ENCODE measurements at regions not wholly inside any gene's neighbourhood (a gene's known extent, or its start where the extent isn't known, plus 50 kb on each side); places are given as distances from the start of the nearest gene placed in this dataset.

GRCh38 chr6:3900744-3901336 is 51.7 kb downstream of the FAM50B start:
- Histone ChIP-seq H3K9me3 (no peaks in the 10 kb centered on the region), H3K36me3 (replicated peaks) (no peaks in the 10 kb centered on the region), H3K4me1 (no peaks in the 10 kb centered on the region), H3K4me3 (no peak overlapping the region), H3K27me3 (ENCODE audit: low read depth) (no peaks in the 10 kb centered on the region)
- no peak for DNase-seq (ENCODE audit: low spot score in 2 of 2)
- in situ Hi-C loops (cut with MboI; ENCODE audit: low sequenced_read_pairs): no loop called here

GRCh38 chr6:3902871-3903648 is 53.9 kb downstream of the FAM50B start:
- Histone ChIP-seq H3K27me3 (ENCODE audit: low read depth) (no peaks in the 10 kb centered on the region), H3K9me3 (no peaks in the 10 kb centered on the region), H3K36me3 (replicated peaks) (no peaks in the 10 kb centered on the region), H3K4me3 (no peak overlapping the region), H3K4me1 (no peaks in the 10 kb centered on the region)
- in situ Hi-C loops (cut with MboI; ENCODE audit: low sequenced_read_pairs): no loop called here
- no peak for DNase-seq (ENCODE audit: low spot score in 2 of 2)

GRCh38 chr6:3904518-3904917 is 55.3 kb downstream of the FAM50B start:
- no peaks in the 10 kb centered on the region for H3K27me3 ChIP-seq (ENCODE audit: low read depth)
- no peaks in the 10 kb centered on the region for H3K36me3 ChIP-seq (replicated peaks)
- DNase-seq (ENCODE audit: low spot score in 2 of 2): no peak
- in situ Hi-C loops (cut with MboI; ENCODE audit: low sequenced_read_pairs): no loop called here
- H3K4me3 ChIP-seq: no peak overlapping the region
- no peaks in the 10 kb centered on the region for H3K9me3 ChIP-seq
- H3K4me1 ChIP-seq: no peaks in the 10 kb centered on the region

GRCh38 chr6:3905945-3906845 is 57.0 kb downstream of the FAM50B start:
- no peaks in the 10 kb centered on the region for H3K4me1 ChIP-seq
- in situ Hi-C loops (cut with MboI; ENCODE audit: low sequenced_read_pairs): no loop called here
- H3K36me3 ChIP-seq (replicated peaks): no peaks in the 10 kb centered on the region
- H3K27me3 ChIP-seq (ENCODE audit: low read depth): no peaks in the 10 kb centered on the region
- no peak overlapping the region for H3K4me3 ChIP-seq
- no peak for DNase-seq (ENCODE audit: low spot score in 2 of 2)
- H3K9me3 ChIP-seq: no peaks in the 10 kb centered on the region

- no peaks in the 10 kb centered on the region for H3K4me1 ChIP-seq
- no peaks in the 10 kb centered on the region for H3K27me3 ChIP-seq (ENCODE audit: low read depth)
- no peaks in the 10 kb centered on the region for H3K36me3 ChIP-seq (replicated peaks)
- no peak overlapping the region for H3K4me3 ChIP-seq
- in situ Hi-C loops (cut with MboI; ENCODE audit: low sequenced_read_pairs): no loop called here
- DNase-seq (ENCODE audit: low spot score in 2 of 2): no peak
- no peaks in the 10 kb centered on the region for H3K9me3 ChIP-seq
Measured at GRCh38 chr6:3906846-3907151, 57.6 kb downstream of the FAM50B start.

GRCh38 chr6:3908223-3908622 is 59.0 kb downstream of the FAM50B start:
- no peaks in the 10 kb centered on the region for H3K9me3 ChIP-seq
- H3K36me3 ChIP-seq (replicated peaks): no peaks in the 10 kb centered on the region
- H3K27me3 ChIP-seq (ENCODE audit: low read depth): no peaks in the 10 kb centered on the region
- peaks cover 6% of the 10 kb centered on the region for H3K4me1 ChIP-seq
- DNase-seq (ENCODE audit: low spot score in 2 of 2): no peak
- in situ Hi-C loops (cut with MboI; ENCODE audit: low sequenced_read_pairs): no loop called here
- no peak overlapping the region for H3K4me3 ChIP-seq

- in situ Hi-C loops (cut with MboI; ENCODE audit: low sequenced_read_pairs): no loop called here
- no peaks in the 10 kb centered on the region for H3K27me3 ChIP-seq (ENCODE audit: low read depth)
- no peak overlapping the region for H3K4me3 ChIP-seq
- no peaks in the 10 kb centered on the region for H3K36me3 ChIP-seq (replicated peaks)
- no peaks in the 10 kb centered on the region for H3K9me3 ChIP-seq
- peaks cover 11% of the 10 kb centered on the region for H3K4me1 ChIP-seq
- no peak for DNase-seq (ENCODE audit: low spot score in 2 of 2)
Measured at GRCh38 chr6:3908961-3909360, 59.8 kb downstream of the FAM50B start.

- in situ Hi-C loops (cut with MboI; ENCODE audit: low sequenced_read_pairs): no loop called here
- Histone ChIP-seq H3K9me3 (no peaks in the 10 kb centered on the region), H3K36me3 (replicated peaks) (no peaks in the 10 kb centered on the region), H3K4me1 (peaks cover 15% of the 10 kb centered on the region), H3K4me3 (no peak overlapping the region), H3K27me3 (ENCODE audit: low read depth) (no peaks in the 10 kb centered on the region)
- DNase-seq (ENCODE audit: low spot score in 2 of 2): no peak
Measured at GRCh38 chr6:3910106-3910663, 61.0 kb downstream of the FAM50B start.

GRCh38 chr6:3911130-3911529 is 62.0 kb downstream of the FAM50B start:
- H3K9me3 ChIP-seq: no peaks in the 10 kb centered on the region
- H3K4me1 ChIP-seq: peaks cover 15% of the 10 kb centered on the region

GRCh38 chr6:3911614-3912336 is 62.6 kb downstream of the FAM50B start:
- no peaks in the 10 kb centered on the region for H3K27me3 ChIP-seq (ENCODE audit: low read depth)
- H3K9me3 ChIP-seq: no peaks in the 10 kb centered on the region
- DNase-seq (ENCODE audit: low spot score in 2 of 2): no peak

More at GRCh38 chr6:3911130-3911529, 62.0 kb downstream of the FAM50B start:
- Histone ChIP-seq H3K4me3 (no peak overlapping the region), H3K27me3 (ENCODE audit: low read depth) (no peaks in the 10 kb centered on the region), H3K36me3 (replicated peaks) (no peaks in the 10 kb centered on the region)
- in situ Hi-C loops (cut with MboI; ENCODE audit: low sequenced_read_pairs): no loop called here
- no peak for DNase-seq (ENCODE audit: low spot score in 2 of 2)

GRCh38 chr6:3912361-3913076 is 63.3 kb downstream of the FAM50B start:
- no peaks in the 10 kb centered on the region for H3K36me3 ChIP-seq (replicated peaks)
- no peak for DNase-seq (ENCODE audit: low spot score in 2 of 2)
- in situ Hi-C loops (cut with MboI; ENCODE audit: low sequenced_read_pairs): no loop called here
- H3K4me3 ChIP-seq: no peak overlapping the region
- H3K27me3 ChIP-seq (ENCODE audit: low read depth): no peaks in the 10 kb centered on the region
- H3K9me3 ChIP-seq: peaks cover 4% of the 10 kb centered on the region
- peaks cover 15% of the 10 kb centered on the region for H3K4me1 ChIP-seq

More at GRCh38 chr6:3911614-3912336, 62.6 kb downstream of the FAM50B start:
- Histone ChIP-seq H3K4me1 (peaks cover 15% of the 10 kb centered on the region), H3K36me3 (replicated peaks) (no peaks in the 10 kb centered on the region), H3K4me3 (no peak overlapping the region)
- in situ Hi-C loops (cut with MboI; ENCODE audit: low sequenced_read_pairs): no loop called here

GRCh38 chr6:3913077-3913957 is 64.1 kb downstream of the FAM50B start:
- peak; percentile 45 to 57 for DNase-seq (ENCODE audit: low spot score in 2 of 2)
- peaks cover 6% of the 10 kb centered on the region for H3K9me3 ChIP-seq
- H3K36me3 ChIP-seq (replicated peaks): no peaks in the 10 kb centered on the region
- in situ Hi-C loops (cut with MboI; ENCODE audit: low sequenced_read_pairs): no loop called here
- H3K4me1 ChIP-seq: peaks cover 15% of the 10 kb centered on the region
- no peaks in the 10 kb centered on the region for H3K27me3 ChIP-seq (ENCODE audit: low read depth)
- no peak overlapping the region for H3K4me3 ChIP-seq
